Gastroesophageal sphincter (tissue), 4 donors: ENCODE measurements at regions not wholly inside any gene's neighbourhood (a gene's known extent, or its start where the extent isn't known, plus 50 kb on each side); places are given as distances from the start of the nearest gene placed in this dataset.

Source experiments
- ATAC-seq: fragments of 150-250 bp; one replicate; pipeline ENCODE4 v1.9.1; 2016; ENCODE audit warnings: mild to moderate bottlenecking, moderate library complexity
- H3K27ac ChIP-seq, 4 donors: fragments of 200-600 bp; sonication (generic) in 3 of 4; 1 replicate in 3 of 4; 2 replicates in 1 of 4; pipeline ENCODE4 v1.5.1; 2016 to 2019
- H3K27me3 ChIP-seq: fragments of 200-600 bp; sonication (generic); one replicate; pipeline ENCODE4 v1.5.1; 2019
- H3K36me3 ChIP-seq, 2 donors: fragments of 200-600 bp; sonication (generic); one replicate each; pipeline ENCODE4 v1.5.1; 2019; ENCODE audit warnings: control low read depth in 1 of 2
- H3K4me1 ChIP-seq, 3 donors: fragments of 200-600 bp; sonication (generic); 1 replicate in 2 of 3; 2 replicates in 1 of 3; pipeline ENCODE4 v1.5.1; 2016 to 2019; ENCODE audit warnings: control low read depth in 2 of 3
- H3K4me3 ChIP-seq, 2 donors: fragments of 200-600 bp; sonication (generic); one replicate each; pipeline ENCODE4 v1.5.1; 2019; ENCODE audit warnings: mild to moderate bottlenecking in 1 of 2, moderate library complexity in 1 of 2
- H3K9me3 ChIP-seq, 3 donors: fragments of 200-600 bp; sonication (generic); one replicate each; pipeline ENCODE4 v1.5.1; 2017 to 2019; ENCODE audit warnings: control low read depth in 2 of 3
- CTCF ChIP-seq, 4 experiments: fragments of 200-600 bp in 2 of 4; fragments of 450-650 bp in 2 of 4; sonication (generic) in 1 of 4; IDR thresholded peaks; one replicate each; pipeline ENCODE4 v1.5.1; 2017 to 2019; ENCODE audit warnings: antibody characterized with exemption in 4 of 4, mild to moderate bottlenecking in 2 of 4, moderate library complexity in 2 of 4
- EP300 ChIP-seq: sonication (generic); formaldehyde crosslinking; IDR thresholded peaks from one replicate; pipeline ENCODE4 v1.6.1; 2017; ENCODE audit warnings: antibody characterized with exemption, mild to moderate bottlenecking
- POLR2A ChIP-seq, 2 donors: fragments of 450-650 bp; IDR thresholded peaks; one replicate each; pipeline ENCODE4 v1.6.1; 2017; ENCODE audit warnings: antibody characterized with exemption in 2 of 2, mild to moderate bottlenecking in 2 of 2, moderate library complexity in 1 of 2
- POLR2AphosphoS5 ChIP-seq: sonication (generic); formaldehyde crosslinking; IDR thresholded peaks from one replicate; pipeline ENCODE4 v1.6.1; 2017; ENCODE audit warnings: antibody characterized with exemption
- WGBS, 2 donors: methylation state at CpG; one replicate each; pipeline ENCODE4 v1.1.5; 2018; ENCODE audit warnings: low coverage in 1 of 2; 5-methylcytosine and 5-hydroxymethylcytosine counted together

DNA sequence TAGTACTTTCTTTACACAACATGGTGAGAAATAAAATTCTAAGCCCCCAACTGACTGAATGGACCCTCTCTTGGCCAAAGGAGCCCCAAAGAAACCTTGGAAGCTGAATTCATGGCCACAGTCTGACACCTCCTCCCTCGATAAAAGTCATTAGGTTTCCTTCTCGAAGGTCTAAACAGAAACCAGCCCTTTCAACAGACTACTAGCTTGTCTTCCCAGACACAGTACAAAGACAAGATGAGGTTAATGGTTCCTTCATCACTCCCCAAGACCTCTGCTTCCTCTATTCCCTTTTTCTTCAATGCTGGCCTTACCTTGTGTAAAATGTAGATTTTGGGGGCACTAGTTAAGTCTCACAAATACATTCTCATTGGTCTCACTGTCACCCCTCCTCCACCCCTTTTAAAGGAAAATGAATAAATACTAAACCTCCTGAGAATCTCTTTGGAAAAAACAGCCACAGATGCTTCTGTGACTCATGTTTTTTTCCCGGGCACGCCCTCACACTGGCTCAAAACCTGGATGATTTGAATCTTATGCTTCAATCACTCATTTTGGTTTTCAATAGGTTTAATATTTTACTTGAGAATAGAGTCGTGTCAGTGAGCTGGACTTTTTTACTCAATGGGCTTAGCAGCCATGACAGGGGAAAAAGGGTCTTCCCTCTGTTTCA, 65.8 kb upstream of the MED4 start:
- peak overlapping the region in 3 of 4 donors; percentile 62 to 73 (median 72) for H3K27ac ChIP-seq
- WGBS, 2 donors = 28 to 100% methylated on average over 1 to 4 of the region's 5 CpGs
- ATAC-seq = peak; percentile 60
- TF ChIP-seq EP300 = no peak
- no peak for TF ChIP-seq CTCF (IDR thresholded peaks at IDR 0.05)
- TF ChIP-seq POLR2AphosphoS5 = no peak
- no peak for TF ChIP-seq POLR2A (IDR thresholded peaks at IDR 0.05)
- H3K9me3 ChIP-seq = no peaks in the 10 kb centered on the region
- peaks cover 0 to 19% (median 0%) of the 10 kb centered on the region in 3 donors for H3K4me1 ChIP-seq
- no peak overlapping the region for H3K4me3 ChIP-seq
- H3K36me3 ChIP-seq = no peaks in the 10 kb centered on the region
- H3K27me3 ChIP-seq = no peaks in the 10 kb centered on the region

DNA sequence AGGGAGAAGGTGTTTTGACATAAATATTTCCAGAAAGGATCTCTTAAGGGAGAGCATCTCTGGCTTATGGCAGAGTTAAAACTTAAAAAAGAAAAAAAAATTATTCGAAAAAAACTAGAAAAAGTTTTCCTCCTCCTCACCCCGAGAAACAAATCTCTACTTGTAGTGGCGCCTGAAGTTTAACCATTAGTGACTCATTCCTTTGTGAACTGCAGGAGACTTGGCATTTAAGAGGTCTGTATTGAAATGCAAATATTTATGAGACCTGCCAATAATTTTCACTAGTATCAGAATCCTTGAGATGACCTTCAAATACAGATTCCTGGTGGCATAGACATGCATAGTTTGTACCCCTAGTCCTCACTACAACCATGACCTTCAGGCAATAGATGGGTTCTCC, 64.9 kb upstream of the MED4 start:
- no peaks in the 10 kb centered on the region for H3K36me3 ChIP-seq
- H3K4me3 ChIP-seq = no peak overlapping the region
- H3K27me3 ChIP-seq = no peaks in the 10 kb centered on the region
- TF ChIP-seq POLR2AphosphoS5 = no peak
- WGBS, 2 donors = 42 to 59% methylated on average over 2 to 3 of the region's 3 CpGs
- no peak for ATAC-seq
- no peaks in the 10 kb centered on the region for H3K9me3 ChIP-seq
- peak overlapping the region in 1 of 4 donors; percentile 73 for H3K27ac ChIP-seq
- H3K4me1 ChIP-seq = peaks cover 0 to 19% (median 0%) of the 10 kb centered on the region in 3 donors

GRCh38 chr13:48159401-48159800, 64.5 kb upstream of the MED4 start:
- Histone ChIP-seq H3K36me3 (no peaks in the 10 kb centered on the region), H3K27me3 (no peaks in the 10 kb centered on the region), H3K9me3 (no peaks in the 10 kb centered on the region), H3K27ac (peak overlapping the region in 1 of 4 donors; percentile 73), H3K4me1 (peaks cover 0 to 19% (median 0%) of the 10 kb centered on the region in 3 donors), H3K4me3 (no peak overlapping the region)
- TF ChIP-seq POLR2A (IDR thresholded peaks at IDR 0.05) = no peak
- no peak for TF ChIP-seq POLR2AphosphoS5
- TF ChIP-seq CTCF (IDR thresholded peaks at IDR 0.05) = no peak
- no peak for TF ChIP-seq EP300
- no peak for ATAC-seq

- Histone ChIP-seq H3K27me3 (no peaks in the 10 kb centered on the region), H3K27ac (peak overlapping the region in 1 of 4 donors; percentile 73), H3K4me1 (peaks cover 0 to 19% (median 0%) of the 10 kb centered on the region in 3 donors), H3K9me3 (no peaks in the 10 kb centered on the region), H3K4me3 (no peak overlapping the region), H3K36me3 (no peaks in the 10 kb centered on the region)
- TF ChIP-seq POLR2AphosphoS5 (no peak), EP300 (no peak), CTCF (IDR thresholded peaks at IDR 0.05) (no peak), POLR2A (IDR thresholded peaks at IDR 0.05) (no peak)
- no peak for ATAC-seq
- 83 to 100% methylated on average over 1 to 3 of the region's 3 CpGs for WGBS, 2 donors
Observed at GRCh38 chr13:48158915-48159314, 64.0 kb upstream of the MED4 start.

DNA sequence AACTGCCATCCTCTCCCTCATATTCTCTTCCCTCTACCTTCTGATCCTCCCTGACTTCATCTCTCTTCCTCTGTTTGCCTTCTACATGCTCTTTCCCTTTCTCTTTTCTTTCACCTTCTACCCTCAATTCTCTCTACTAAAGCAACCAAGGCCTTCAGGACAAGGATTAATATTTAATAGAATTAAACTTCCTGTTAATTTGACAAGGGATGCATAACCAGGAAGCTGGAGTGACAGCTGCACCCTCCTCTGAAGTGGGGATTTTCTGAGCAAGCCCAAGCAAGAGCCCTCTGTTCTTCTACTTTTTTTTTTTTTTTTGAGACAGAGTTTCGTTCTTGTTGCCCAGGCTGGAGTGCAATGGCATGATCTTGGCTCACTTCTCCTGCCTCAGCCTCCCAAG, 63.4 kb upstream of the MED4 start:
- Histone ChIP-seq H3K4me3 (no peak overlapping the region), H3K36me3 (no peaks in the 10 kb centered on the region), H3K27me3 (no peaks in the 10 kb centered on the region), H3K4me1 (peaks cover 0 to 19% (median 0%) of the 10 kb centered on the region in 3 donors), H3K9me3 (no peaks in the 10 kb centered on the region), H3K27ac (peak overlapping the region in 1 of 4 donors; percentile 73)
- WGBS, 2 donors = 67 to 86% methylated on average over 1 of the region's 1 CpG
- ATAC-seq = no peak
- TF ChIP-seq POLR2AphosphoS5 = no peak
- no peak for TF ChIP-seq CTCF (IDR thresholded peaks at IDR 0.05)
- no peak for TF ChIP-seq POLR2A (IDR thresholded peaks at IDR 0.05)
- TF ChIP-seq EP300 = no peak
